Dendritic cell treated with granulocyte-macrophage colony-stimulating factor and Interleukin-4, amounts not matched to agents 40 ng/mL and 50 ng/mL, for 4 days (primary cell): ENCODE measurements at regions not wholly inside any gene's neighbourhood (a gene's known extent, or its start where the extent isn't known, plus 50 kb on each side); places are given as distances from the start of the nearest gene placed in this dataset.

Source experiments
- H3K27ac Mint-ChIP-seq: one replicate; pipeline ENCODE4 v1.8.0; 2022; ENCODE audit warnings: mild to moderate bottlenecking, mixed read lengths
- H3K27me3 Mint-ChIP-seq: one replicate; pipeline ENCODE4 v1.8.0; 2022; ENCODE audit warnings: mild to moderate bottlenecking, mixed read lengths
- H3K36me3 Mint-ChIP-seq: one replicate; pipeline ENCODE4 v1.8.0; 2022; ENCODE audit warnings: low read depth, mixed read lengths
- H3K4me1 Mint-ChIP-seq: one replicate; pipeline ENCODE4 v1.8.0; 2022; ENCODE audit warnings: low read depth, mixed read lengths
- H3K4me3 Mint-ChIP-seq: one replicate; pipeline ENCODE4 v1.8.0; 2022; ENCODE audit warnings: mild to moderate bottlenecking, moderate library complexity, mixed read lengths
- H3K9me3 Mint-ChIP-seq: one replicate; pipeline ENCODE4 v1.8.0; 2022; ENCODE audit warnings: mixed read lengths
- intact Hi-C: fragments of 100-400 bp; cut with micrococcal nuclease; formaldehyde crosslinking; loops from one replicate; pipeline ENCODE4 v1.15.0; 2022

DNA sequence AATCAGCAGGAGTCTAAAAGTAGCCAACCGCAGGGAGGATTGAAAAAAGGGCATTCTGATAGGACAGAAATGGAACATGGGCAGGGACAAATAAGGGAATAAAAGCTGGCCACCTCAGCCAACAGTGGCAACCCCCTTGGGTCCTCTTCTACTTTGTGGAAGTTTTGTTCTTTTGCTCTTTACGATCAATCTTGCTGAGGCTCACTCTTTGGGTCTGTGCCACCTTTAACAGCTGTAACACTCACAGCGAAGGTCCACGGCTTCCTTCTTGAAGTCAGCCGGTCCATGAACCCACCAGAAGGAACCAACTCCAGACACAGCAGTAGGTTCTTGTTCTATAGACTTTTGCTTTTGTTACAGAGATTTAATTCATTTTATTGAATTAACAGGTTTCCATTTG is 285.4 kb upstream of the CDH20 start:
- H3K9me3 Mint-ChIP-seq, result no peaks in the 10 kb centered on the region
- H3K36me3 Mint-ChIP-seq, result no peaks in the 10 kb centered on the region
- no peaks in the 10 kb centered on the region for H3K4me1 Mint-ChIP-seq
- H3K27ac Mint-ChIP-seq, result no peak overlapping the region
- intact Hi-C loops, result no loop called here
- H3K27me3 Mint-ChIP-seq, result no peaks in the 10 kb centered on the region
- no peak overlapping the region for H3K4me3 Mint-ChIP-seq

GRCh38 chr18:61057443-61057842 is 275.8 kb upstream of the CDH20 start:
- no peaks in the 10 kb centered on the region for H3K4me1 Mint-ChIP-seq
- peaks cover 13% of the 10 kb centered on the region for H3K9me3 Mint-ChIP-seq
- no peak overlapping the region for H3K27ac Mint-ChIP-seq
- H3K27me3 Mint-ChIP-seq, result no peaks in the 10 kb centered on the region
- H3K4me3 Mint-ChIP-seq, result no peak overlapping the region
- H3K36me3 Mint-ChIP-seq, result no peaks in the 10 kb centered on the region
- intact Hi-C loops, result no loop called here

DNA sequence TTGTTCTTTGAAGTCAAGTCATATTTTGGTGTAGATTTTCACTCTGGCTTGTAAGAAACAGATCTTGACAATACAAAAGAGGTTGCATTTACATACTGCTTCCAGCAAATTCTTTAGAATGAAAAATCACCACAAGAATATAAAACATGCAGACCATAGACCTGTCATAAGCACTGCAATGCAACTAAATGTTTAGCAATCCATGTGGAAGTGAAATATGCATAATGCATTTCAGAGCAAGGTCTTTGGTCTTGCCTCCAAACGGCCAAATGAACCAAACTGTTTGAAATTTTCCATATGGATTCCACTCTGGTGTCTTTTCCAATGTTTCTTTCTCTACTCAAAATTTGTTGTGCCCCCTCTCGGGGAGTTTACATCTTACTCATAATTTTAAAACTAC is 271.0 kb upstream of the CDH20 start:
- Mint-ChIP-seq H3K9me3 (peaks cover 13% of the 10 kb centered on the region), H3K36me3 (no peaks in the 10 kb centered on the region), H3K27ac (no peak overlapping the region), H3K4me3 (no peak overlapping the region), H3K27me3 (no peaks in the 10 kb centered on the region), H3K4me1 (no peaks in the 10 kb centered on the region)
- intact Hi-C loops, result no loop called here

DNA sequence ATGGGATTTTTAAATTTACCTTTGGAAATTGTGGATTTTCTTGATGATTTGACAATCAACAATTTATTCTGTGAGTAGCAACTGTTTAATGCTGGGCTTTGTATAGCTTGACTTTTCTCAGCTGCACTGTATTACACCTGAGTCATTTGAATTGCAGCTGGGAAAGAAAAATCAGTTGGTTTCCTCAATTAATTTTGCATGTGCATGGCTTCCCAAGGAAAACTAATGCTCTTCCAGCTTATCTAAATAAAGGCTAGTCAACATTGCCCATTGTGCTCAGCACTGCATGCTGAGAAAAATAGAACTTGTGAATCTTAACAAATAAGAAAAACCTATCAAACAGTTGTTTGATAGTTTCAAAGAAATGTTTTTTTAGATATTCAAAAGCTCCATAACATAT is 268.3 kb upstream of the CDH20 start:
- Mint-ChIP-seq H3K27ac (no peak overlapping the region), H3K4me3 (no peak overlapping the region), H3K27me3 (no peaks in the 10 kb centered on the region), H3K4me1 (no peaks in the 10 kb centered on the region), H3K36me3 (no peaks in the 10 kb centered on the region), H3K9me3 (no peaks in the 10 kb centered on the region)
- intact Hi-C loops, result no loop called here

GRCh38 chr18:61076986-61077385 is 256.2 kb upstream of the CDH20 start:
- Mint-ChIP-seq H3K27ac (no peak overlapping the region), H3K4me1 (no peaks in the 10 kb centered on the region), H3K36me3 (no peaks in the 10 kb centered on the region), H3K9me3 (no peaks in the 10 kb centered on the region), H3K4me3 (no peak overlapping the region), H3K27me3 (no peaks in the 10 kb centered on the region)
- intact Hi-C loops, result no loop called here

GRCh38 chr18:61079714-61080113 is 253.5 kb upstream of the CDH20 start:
- Mint-ChIP-seq H3K4me3 (no peak overlapping the region), H3K27me3 (no peaks in the 10 kb centered on the region), H3K36me3 (no peaks in the 10 kb centered on the region), H3K9me3 (no peaks in the 10 kb centered on the region), H3K4me1 (no peaks in the 10 kb centered on the region), H3K27ac (no peak overlapping the region)
- intact Hi-C loops, result no loop called here

GRCh38 chr18:61080954-61081528 is 252.2 kb upstream of the CDH20 start:
- Mint-ChIP-seq H3K4me3 (no peak overlapping the region), H3K9me3 (no peaks in the 10 kb centered on the region), H3K27ac (no peak overlapping the region), H3K4me1 (no peaks in the 10 kb centered on the region), H3K36me3 (no peaks in the 10 kb centered on the region), H3K27me3 (no peaks in the 10 kb centered on the region)
- intact Hi-C loops, result no loop called here

DNA sequence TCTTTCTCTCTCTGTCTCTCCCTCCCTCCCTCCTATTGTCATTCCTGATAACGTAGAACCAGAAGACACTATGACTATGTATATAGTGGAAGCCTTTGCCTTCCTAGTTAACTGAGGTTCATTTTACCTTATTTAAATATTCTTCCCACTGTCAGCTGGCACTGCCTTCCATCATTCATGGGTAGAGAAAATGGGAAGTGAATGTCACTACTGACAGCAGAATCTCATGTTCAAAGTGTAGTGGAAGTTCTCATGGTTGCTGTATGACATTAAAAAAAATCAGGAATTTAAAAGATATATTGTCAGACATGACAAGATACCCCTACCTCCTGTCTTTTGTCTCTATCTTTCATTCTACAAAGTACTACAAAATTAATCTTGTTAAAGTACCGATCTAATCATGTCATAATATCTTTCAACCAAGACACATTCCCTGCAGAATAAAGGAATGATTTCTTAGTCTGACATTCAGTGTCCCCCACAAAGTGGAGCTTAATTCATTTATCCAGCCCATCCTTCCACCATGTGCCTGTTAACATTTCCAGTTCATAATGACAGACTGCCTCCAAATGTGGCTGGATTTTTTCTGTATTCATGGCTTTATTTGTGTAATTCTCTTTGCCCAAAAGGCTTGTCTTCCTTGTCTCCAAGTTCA is 250.1 kb upstream of the CDH20 start:
- Mint-ChIP-seq H3K9me3 (no peaks in the 10 kb centered on the region), H3K4me1 (no peaks in the 10 kb centered on the region), H3K27me3 (no peaks in the 10 kb centered on the region), H3K27ac (no peak overlapping the region), H3K4me3 (no peak overlapping the region), H3K36me3 (no peaks in the 10 kb centered on the region)
- intact Hi-C loops, result no loop called here

DNA sequence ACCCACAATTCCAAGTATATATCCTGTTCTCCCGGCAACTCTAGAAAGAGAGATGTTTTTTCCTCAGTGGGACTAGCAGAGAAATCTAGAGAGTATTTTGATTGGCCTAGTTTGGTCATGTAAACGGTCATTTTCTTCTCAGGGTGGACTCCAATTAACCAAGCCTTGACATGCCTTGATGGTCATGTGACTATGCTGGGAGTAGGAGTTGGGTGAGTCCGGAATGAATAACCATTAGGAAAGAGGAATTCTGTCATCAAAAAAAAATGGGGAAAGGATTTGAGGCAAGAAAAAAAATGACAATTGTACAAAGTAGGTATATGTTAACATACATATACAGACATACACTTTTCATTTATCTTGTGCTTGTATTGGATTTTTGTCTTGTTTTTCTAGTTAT is 248.2 kb upstream of the CDH20 start:
- intact Hi-C loops, result loop anchor here (5.0 kb wide), 1 partner anchor 417 kb away; no protein-coding TSS in a partner anchor
- Mint-ChIP-seq H3K27ac (no peak overlapping the region), H3K27me3 (no peaks in the 10 kb centered on the region), H3K36me3 (no peaks in the 10 kb centered on the region), H3K4me1 (no peaks in the 10 kb centered on the region), H3K4me3 (no peak overlapping the region), H3K9me3 (no peaks in the 10 kb centered on the region)

DNA sequence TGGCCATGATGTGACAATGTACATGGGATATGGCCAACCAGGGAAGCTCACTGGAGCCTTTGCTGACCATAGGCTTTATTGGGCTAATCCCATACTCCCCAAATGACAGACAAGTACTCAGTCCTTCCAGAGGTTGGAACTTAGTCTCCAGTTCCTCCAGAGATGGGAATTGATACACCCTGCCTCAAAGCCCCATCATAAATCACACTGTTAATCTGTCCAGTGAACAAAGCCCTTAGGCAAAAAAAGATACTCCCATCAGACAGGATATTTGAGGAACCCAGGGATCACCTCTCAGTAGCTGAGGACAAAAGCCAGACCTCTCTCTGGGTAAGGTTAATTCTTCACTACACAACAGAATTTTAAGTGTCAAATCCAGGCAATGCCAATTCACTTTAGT is 247.5 kb upstream of the CDH20 start:
- H3K4me3 Mint-ChIP-seq, result no peak overlapping the region
- H3K4me1 Mint-ChIP-seq, result no peaks in the 10 kb centered on the region
- no peaks in the 10 kb centered on the region for H3K27me3 Mint-ChIP-seq
- H3K36me3 Mint-ChIP-seq, result no peaks in the 10 kb centered on the region
- no peak overlapping the region for H3K27ac Mint-ChIP-seq
- intact Hi-C loops, result loop anchor here (5.0 kb wide), 1 partner anchor 417 kb away; no protein-coding TSS in a partner anchor
- H3K9me3 Mint-ChIP-seq, result no peaks in the 10 kb centered on the region

DNA sequence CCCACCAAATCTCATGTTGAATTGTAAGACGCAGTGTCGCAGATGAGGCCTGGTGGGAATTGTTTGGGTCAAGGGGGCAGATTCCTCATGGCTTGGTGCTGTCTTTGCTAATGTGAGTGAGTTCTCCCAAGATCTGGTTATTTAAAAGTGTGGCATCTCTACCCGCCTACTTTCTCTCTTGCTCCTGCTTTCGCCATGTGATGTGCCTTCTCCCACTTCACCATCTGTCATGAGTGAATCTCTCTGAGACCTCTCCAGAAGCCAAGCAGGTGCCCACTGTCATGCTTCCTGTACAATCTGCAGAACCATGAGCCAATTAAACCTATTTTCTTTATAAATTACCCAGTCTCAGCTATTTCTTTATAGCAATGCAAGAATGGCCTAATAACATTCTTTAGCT is 246.6 kb upstream of the CDH20 start:
- H3K27me3 Mint-ChIP-seq, result no peaks in the 10 kb centered on the region
- no peaks in the 10 kb centered on the region for H3K9me3 Mint-ChIP-seq
- H3K4me3 Mint-ChIP-seq, result no peak overlapping the region
- H3K27ac Mint-ChIP-seq, result no peak overlapping the region
- no peaks in the 10 kb centered on the region for H3K36me3 Mint-ChIP-seq
- intact Hi-C loops, result loop anchor here (5.0 kb wide), 1 partner anchor 416 kb away; no protein-coding TSS in a partner anchor
- no peaks in the 10 kb centered on the region for H3K4me1 Mint-ChIP-seq

GRCh38 chr18:61091379-61091778 is 241.9 kb upstream of the CDH20 start:
- intact Hi-C loops, result no loop called here
- no peaks in the 10 kb centered on the region for H3K4me1 Mint-ChIP-seq

GRCh38 chr18:61093965-61094364 is 239.3 kb upstream of the CDH20 start:
- H3K4me1 Mint-ChIP-seq, result no peaks in the 10 kb centered on the region
- H3K27ac Mint-ChIP-seq, result no peak overlapping the region
- H3K4me3 Mint-ChIP-seq, result no peak overlapping the region
- H3K9me3 Mint-ChIP-seq, result no peaks in the 10 kb centered on the region
- no peaks in the 10 kb centered on the region for H3K27me3 Mint-ChIP-seq
- intact Hi-C loops, result no loop called here
- no peaks in the 10 kb centered on the region for H3K36me3 Mint-ChIP-seq

More at GRCh38 chr18:61091379-61091778, 241.9 kb upstream of the CDH20 start:
- Mint-ChIP-seq H3K27me3 (no peaks in the 10 kb centered on the region), H3K27ac (no peak overlapping the region), H3K4me3 (no peak overlapping the region), H3K36me3 (no peaks in the 10 kb centered on the region), H3K9me3 (no peaks in the 10 kb centered on the region)

DNA sequence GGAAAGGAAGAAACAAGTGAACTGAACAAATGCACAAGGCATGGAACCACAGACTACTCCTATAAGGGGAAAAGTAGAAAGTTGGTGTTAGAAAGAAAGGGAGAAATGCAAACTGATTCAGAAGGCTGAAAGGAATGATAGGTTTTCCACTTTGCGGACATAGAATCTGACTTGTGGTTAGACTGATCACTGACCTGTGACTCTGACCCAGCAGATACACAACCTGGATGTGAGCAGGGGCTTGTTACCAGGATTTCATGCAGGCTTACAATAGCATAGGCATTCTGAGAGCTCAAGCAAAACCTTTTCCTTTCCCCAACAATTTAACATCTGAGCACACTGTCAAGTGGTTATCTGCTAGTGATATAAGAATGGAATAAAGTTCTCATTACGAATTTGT is 237.0 kb upstream of the CDH20 start:
- intact Hi-C loops, result no loop called here
- Mint-ChIP-seq H3K36me3 (no peaks in the 10 kb centered on the region), H3K4me1 (no peaks in the 10 kb centered on the region)

DNA sequence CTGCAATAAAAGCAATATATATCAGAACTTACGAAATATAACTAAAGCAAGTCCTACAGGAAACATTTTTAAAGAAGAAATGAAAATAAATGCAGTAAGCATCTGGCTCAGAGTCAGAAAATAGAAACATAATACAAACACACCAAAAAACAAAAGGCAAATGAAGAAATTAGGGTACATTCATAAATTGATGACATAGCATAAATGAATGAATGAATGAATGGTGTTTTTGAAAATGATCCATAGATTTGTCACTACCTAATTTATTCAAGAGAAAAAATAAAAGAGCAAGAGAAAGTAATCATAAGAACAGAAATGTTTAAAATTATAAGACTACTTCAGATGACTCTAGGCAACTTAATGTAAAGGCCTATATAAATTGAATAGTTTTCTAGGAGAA is 226.1 kb upstream of the CDH20 start:
- no peaks in the 10 kb centered on the region for H3K4me1 Mint-ChIP-seq
- intact Hi-C loops, result no loop called here
- H3K36me3 Mint-ChIP-seq, result no peaks in the 10 kb centered on the region
- no peak overlapping the region for H3K4me3 Mint-ChIP-seq
- no peaks in the 10 kb centered on the region for H3K9me3 Mint-ChIP-seq
- no peaks in the 10 kb centered on the region for H3K27me3 Mint-ChIP-seq
- no peak overlapping the region for H3K27ac Mint-ChIP-seq

More for the DNA sequence above, 237.0 kb upstream of the CDH20 start:
- Mint-ChIP-seq H3K27me3 (no peaks in the 10 kb centered on the region), H3K9me3 (no peaks in the 10 kb centered on the region), H3K27ac (no peak overlapping the region), H3K4me3 (no peak overlapping the region)
